ENCODE measurements at regions not wholly inside any gene's neighbourhood (a gene's known extent, or its start where the extent isn't known, plus 50 kb on each side); places are given as distances from the start of the nearest gene placed in this dataset.

GRCh38 chr11:15776366-15776765 is 580.0 kb downstream of the SOX6 start:
- DNase-seq: no peak
- TF ChIP-seq CTCF (IDR thresholded peaks at IDR 0.05): no peak
- no peak for TF ChIP-seq EP300 (IDR thresholded peaks at IDR 0.05)
- no peak for TF ChIP-seq POLR2AphosphoS5 (IDR thresholded peaks at IDR 0.05)
- no peak for TF ChIP-seq POLR2A (IDR thresholded peaks at IDR 0.05)
- Histone ChIP-seq H3K27me3 (no peaks in the 10 kb centered on the region), H3K9me3 (no peaks in the 10 kb centered on the region), H3K36me3 (no peaks in the 10 kb centered on the region), H3K27ac (no peak overlapping the region), H3K4me1 (peaks cover 0 to 9% (median 4%) of the 10 kb centered on the region in 4 donors), H3K4me3 (no peak overlapping the region)
- intact Hi-C loops (cut with DNase I): no loop called here
- WGBS, 2 donors: 93% methylated on average over 1 of the region's 1 CpG

GRCh38 chr11:15779518-15779917 is 576.8 kb downstream of the SOX6 start:
- intact Hi-C loops (cut with DNase I): no loop called here
- no peak for DNase-seq
- Histone ChIP-seq H3K4me3 (no peak overlapping the region), H3K36me3 (no peaks in the 10 kb centered on the region), H3K27ac (no peak overlapping the region), H3K9me3 (no peaks in the 10 kb centered on the region), H3K4me1 (peaks cover 0 to 6% (median 2%) of the 10 kb centered on the region in 4 donors), H3K27me3 (no peaks in the 10 kb centered on the region)
- no peak for TF ChIP-seq CTCF (IDR thresholded peaks at IDR 0.05)
- TF ChIP-seq POLR2A (IDR thresholded peaks at IDR 0.05): no peak
- no peak for TF ChIP-seq EP300 (IDR thresholded peaks at IDR 0.05)
- TF ChIP-seq POLR2AphosphoS5 (IDR thresholded peaks at IDR 0.05): no peak
- 52 to 72% methylated on average over 2 of the region's 2 CpGs for WGBS, 2 donors

GRCh38 chr11:15780382-15780781 is 576.0 kb downstream of the SOX6 start:
- no peak for TF ChIP-seq EP300 (IDR thresholded peaks at IDR 0.05)
- TF ChIP-seq CTCF (IDR thresholded peaks at IDR 0.05): no peak
- no peak overlapping the region for H3K27ac ChIP-seq
- no peaks in the 10 kb centered on the region for H3K36me3 ChIP-seq
- WGBS, 2 donors: 90% methylated on average over 5 of the region's 5 CpGs
- no peaks in the 10 kb centered on the region for H3K27me3 ChIP-seq
- no peaks in the 10 kb centered on the region for H3K9me3 ChIP-seq
- no peak overlapping the region for H3K4me3 ChIP-seq
- intact Hi-C loops (cut with DNase I): no loop called here
- no peak for DNase-seq
- no peaks in the 10 kb centered on the region for H3K4me1 ChIP-seq

- 84 to 94% methylated on average over 2 of the region's 2 CpGs for whole genome bisulfite sequencing, 2 donors
- H3K27me3 ChIP-seq: no peaks in the 10 kb centered on the region
- intact Hi-C loops (cut with DNase I): no loop called here
Observed at GRCh38 chr11:15780837-15781236, 575.5 kb downstream of the SOX6 start.

More at GRCh38 chr11:15780837-15781236, 575.5 kb downstream of the SOX6 start:
- no peak overlapping the region for H3K4me3 ChIP-seq
- no peaks in the 10 kb centered on the region for H3K9me3 ChIP-seq
- DNase-seq: no peak
- H3K36me3 ChIP-seq: no peaks in the 10 kb centered on the region
- H3K4me1 ChIP-seq: no peaks in the 10 kb centered on the region
- H3K27ac ChIP-seq: no peak overlapping the region
- TF ChIP-seq POLR2AphosphoS5 (IDR thresholded peaks at IDR 0.05): no peak
- no peak for TF ChIP-seq CTCF (IDR thresholded peaks at IDR 0.05)
- no peak for TF ChIP-seq EP300 (IDR thresholded peaks at IDR 0.05)
- TF ChIP-seq POLR2A (IDR thresholded peaks at IDR 0.05): no peak
